ENCODE measurements at regions not wholly inside any gene's neighbourhood (a gene's known extent, or its start where the extent isn't known, plus 50 kb on each side); places are given as distances from the start of the nearest gene placed in this dataset.

- no peaks in the 10 kb centered on the region for H3K9me2 ChIP-seq
- no peak overlapping the region for H3K9ac ChIP-seq
- no peaks in the 10 kb centered on the region for H3K9me3 ChIP-seq
- no peak overlapping the region for H3K27ac ChIP-seq (ENCODE audit: low read depth in 2 of 2, low read length in 1 of 2)
- H2AFZ ChIP-seq (ENCODE audit: low read depth), result no peak overlapping the region
- ChIA-PET CTCF (no interaction called here), POLR2A (no interaction called here)
- WGBS (ENCODE audit: low lambda C conversion rate), result 3% methylated on average over 6 of the region's 6 CpGs
- H3K79me2 ChIP-seq (ENCODE audit: insufficient read depth), result no peaks in the 10 kb centered on the region
- H3F3A ChIP-seq (replicated peaks; ENCODE audit: insufficient read depth), result no peaks in the 10 kb centered on the region
- TF ChIP-seq CHD2 (IDR thresholded peaks at IDR 0.05; ENCODE audit: low read length, partially characterized antibody) (no peak), GABPA (IDR thresholded peaks at IDR 0.05; ENCODE audit: low read depth) (no peak), REST (IDR thresholded peaks at IDR 0.05; ENCODE audit: low read depth, low read length) (no peak), RFX5 (IDR thresholded peaks at IDR 0.05; ENCODE audit: low read length) (no peak), RXRA (IDR thresholded peaks at IDR 0.05; ENCODE audit: borderline replicate concordance, low read depth) (no peak), FOSL2 (IDR thresholded peaks at IDR 0.05; ENCODE audit: borderline replicate concordance, low read depth) (no peak), FOXJ3 (CRISPR knock-in tag; IDR thresholded peaks at IDR 0.05) (no peak), TAF1 (IDR thresholded peaks at IDR 0.05; ENCODE audit: borderline replicate concordance, low read depth, low read length) (no peak), ELF1 (IDR thresholded peaks at IDR 0.05) (no peak), SIN3A (IDR thresholded peaks at IDR 0.05; ENCODE audit: borderline replicate concordance, low read depth, low read length) (no peak), POLR2AphosphoS5 (IDR thresholded peaks at IDR 0.05; ENCODE audit: low read depth, low read length) (no peak), JUND (IDR thresholded peaks at IDR 0.05) (no peak), EZH2phosphoT487 (IDR thresholded peaks at IDR 0.05; ENCODE audit: borderline replicate concordance, low read depth) (no peak), MEF2A (IDR thresholded peaks at IDR 0.05; ENCODE audit: borderline replicate concordance, low read depth) (no peak), GATA2 (CRISPR knock-in tag; IDR thresholded peaks at IDR 0.05) (no peak), TCF12 (IDR thresholded peaks at IDR 0.05) (no peak)
- TF ChIP-seq, protein P1, sequence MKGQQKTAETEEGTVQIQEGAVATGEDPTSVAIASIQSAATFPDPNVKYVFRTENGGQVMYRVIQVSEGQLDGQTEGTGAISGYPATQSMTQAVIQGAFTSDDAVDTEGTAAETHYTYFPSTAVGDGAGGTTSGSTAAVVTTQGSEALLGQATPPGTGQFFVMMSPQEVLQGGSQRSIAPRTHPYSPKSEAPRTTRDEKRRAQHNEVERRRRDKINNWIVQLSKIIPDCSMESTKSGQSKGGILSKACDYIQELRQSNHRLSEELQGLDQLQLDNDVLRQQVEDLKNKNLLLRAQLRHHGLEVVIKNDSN (IDR thresholded peaks at IDR 0.05; ENCODE audit: borderline replicate concordance, low read depth), result no peak
- TF ChIP-seq, protein P2, sequence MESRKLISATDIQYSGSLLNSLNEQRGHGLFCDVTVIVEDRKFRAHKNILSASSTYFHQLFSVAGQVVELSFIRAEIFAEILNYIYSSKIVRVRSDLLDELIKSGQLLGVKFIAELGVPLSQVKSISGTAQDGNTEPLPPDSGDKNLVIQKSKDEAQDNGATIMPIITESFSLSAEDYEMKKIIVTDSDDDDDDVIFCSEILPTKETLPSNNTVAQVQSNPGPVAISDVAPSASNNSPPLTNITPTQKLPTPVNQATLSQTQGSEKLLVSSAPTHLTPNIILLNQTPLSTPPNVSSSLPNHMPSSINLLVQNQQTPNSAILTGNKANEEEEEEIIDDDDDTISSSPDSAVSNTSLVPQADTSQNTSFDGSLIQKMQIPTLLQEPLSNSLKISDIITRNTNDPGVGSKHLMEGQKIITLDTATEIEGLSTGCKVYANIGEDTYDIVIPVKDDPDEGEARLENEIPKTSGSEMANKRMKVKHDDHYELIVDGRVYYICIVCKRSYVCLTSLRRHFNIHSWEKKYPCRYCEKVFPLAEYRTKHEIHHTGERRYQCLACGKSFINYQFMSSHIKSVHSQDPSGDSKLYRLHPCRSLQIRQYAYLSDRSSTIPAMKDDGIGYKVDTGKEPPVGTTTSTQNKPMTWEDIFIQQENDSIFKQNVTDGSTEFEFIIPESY (IDR thresholded peaks at IDR 0.05; ENCODE audit: borderline replicate concordance, low read depth), result no peak
- no peaks in the 10 kb centered on the region for H4K20me1 ChIP-seq (ENCODE audit: insufficient read depth)
- no peak overlapping the region for H3K4me2 ChIP-seq
- H3K27me3 ChIP-seq (ENCODE audit: insufficient read depth), result 0 out of 2 replicates have a peak, but pooled peaks cover 4% of the 10 kb centered on the region
- no peak overlapping the region for H3K4me3 ChIP-seq (ENCODE audit: low read depth in 2 of 2, low read length in 1 of 2)
- no peak for DNase-seq
- no peaks in the 10 kb centered on the region for H3K4me1 ChIP-seq (ENCODE audit: control insufficient read depth in 1 of 2, insufficient read depth in 2 of 2, low read depth in 1 of 2, low read length in 1 of 2)
- no peaks in the 10 kb centered on the region for H3K36me3 ChIP-seq (replicated peaks in 1 of 2; ENCODE audit: control insufficient read depth in 1 of 2, insufficient read depth in 2 of 2, low read length in 1 of 2)
Observed at GRCh38 chr1:157269656-157270375, 131.6 kb upstream of the ETV3 start.

Measured in SK-N-SH (cell line).